ENCODE measurements at regions not wholly inside any gene's neighbourhood (a gene's known extent, or its start where the extent isn't known, plus 50 kb on each side); places are given as distances from the start of the nearest gene placed in this dataset.
A peak's percentile ranks its signal among the peaks of the same experiment; 100 is the strongest.
"Not testable (repeated sequence)": the region's sequence is repeated elsewhere in the genome, so short reads cannot be mapped to it uniquely, and the experiment has no call there.

DNA sequence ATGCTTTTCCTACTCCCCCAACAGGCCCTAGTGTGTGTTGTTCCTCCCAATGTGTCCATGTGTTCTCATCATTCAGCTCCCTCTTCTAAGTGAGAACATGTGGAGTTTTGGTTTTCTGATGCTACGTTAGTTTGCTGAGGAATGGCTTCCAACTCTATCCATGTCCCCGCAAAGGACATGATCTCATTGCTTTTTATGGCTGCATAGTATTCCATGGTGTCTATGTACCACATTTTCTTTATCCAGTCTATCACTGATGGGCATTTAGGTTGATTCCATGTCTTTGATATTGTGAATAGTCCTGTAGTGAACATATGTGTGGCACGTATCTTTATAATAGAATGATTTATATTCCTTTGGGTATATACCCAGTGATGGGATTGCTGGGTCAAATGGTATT lies 72.5 kb upstream of the CCNY start:
- not testable (repeated sequence) for ATAC-seq (ENCODE audit: low FRiP score in 2 of 2); H3K36me3 ChIP-seq; DNase-seq; H3K27me3 ChIP-seq; H3K9me3 ChIP-seq; H3K27ac ChIP-seq; H3K4me3 ChIP-seq
- WGBS, 2 donors = 95 to 100% methylated on average over 3 of the region's 3 CpGs
- H3K4me1 ChIP-seq = peaks cover 0 to 11% (median 2%) of the 10 kb centered on the region in 4 donors

DNA sequence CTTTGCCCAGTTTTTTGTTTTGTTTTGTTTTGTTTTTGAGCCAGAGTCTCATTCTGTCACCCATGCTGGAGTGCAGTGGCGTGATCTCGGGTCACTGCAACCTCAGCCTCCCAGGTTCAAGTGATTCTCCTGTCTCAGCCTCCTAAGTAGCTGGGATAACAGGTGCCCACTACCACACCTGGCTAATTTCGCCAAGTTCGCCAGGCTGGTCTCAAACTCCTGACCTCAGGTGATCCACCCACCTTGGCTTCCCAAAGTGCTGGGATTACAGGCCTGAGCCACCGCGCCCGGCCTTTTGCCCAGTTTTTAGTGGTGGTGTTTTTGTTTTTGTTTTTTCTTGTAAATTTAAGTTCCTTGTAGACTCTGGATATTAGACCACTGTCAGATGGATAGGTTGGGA lies 71.7 kb upstream of the CCNY start:
- not testable (repeated sequence) for DNase-seq; H3K27ac ChIP-seq; H3K4me3 ChIP-seq; ATAC-seq (ENCODE audit: low FRiP score in 2 of 2); H3K36me3 ChIP-seq; H3K9me3 ChIP-seq; H3K27me3 ChIP-seq
- WGBS, 2 donors = 96 to 98% methylated on average over 7 of the region's 7 CpGs
- H3K4me1 ChIP-seq = peaks cover 0 to 11% (median 2%) of the 10 kb centered on the region in 4 donors

DNA sequence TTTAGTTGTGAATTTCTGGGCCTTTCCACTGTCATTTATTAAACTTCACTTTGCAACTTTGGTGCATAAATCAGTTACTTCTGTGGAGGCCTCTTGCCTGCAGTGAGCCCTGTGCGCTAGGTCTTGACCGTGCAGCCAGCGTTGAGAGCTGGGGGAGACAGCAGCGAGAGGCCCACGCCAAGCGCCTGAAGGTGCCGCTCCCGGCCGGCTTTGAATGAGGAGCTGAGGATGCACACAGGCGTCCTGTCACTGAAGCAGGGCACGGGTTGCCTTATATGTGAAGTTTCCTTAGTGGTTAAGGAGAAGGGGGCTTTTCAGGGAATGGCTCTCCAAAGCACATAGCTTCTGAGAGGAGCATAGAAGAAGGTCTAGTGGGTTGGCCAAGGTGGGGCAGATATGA lies 70.9 kb upstream of the CCNY start:
- TF ChIP-seq POLR2AphosphoS5 (IDR thresholded peaks at IDR 0.05) (no peak), POLR2A (IDR thresholded peaks at IDR 0.05) (no peak), EP300 (IDR thresholded peaks at IDR 0.05) (no peak)
- TF ChIP-seq, protein P1, sequence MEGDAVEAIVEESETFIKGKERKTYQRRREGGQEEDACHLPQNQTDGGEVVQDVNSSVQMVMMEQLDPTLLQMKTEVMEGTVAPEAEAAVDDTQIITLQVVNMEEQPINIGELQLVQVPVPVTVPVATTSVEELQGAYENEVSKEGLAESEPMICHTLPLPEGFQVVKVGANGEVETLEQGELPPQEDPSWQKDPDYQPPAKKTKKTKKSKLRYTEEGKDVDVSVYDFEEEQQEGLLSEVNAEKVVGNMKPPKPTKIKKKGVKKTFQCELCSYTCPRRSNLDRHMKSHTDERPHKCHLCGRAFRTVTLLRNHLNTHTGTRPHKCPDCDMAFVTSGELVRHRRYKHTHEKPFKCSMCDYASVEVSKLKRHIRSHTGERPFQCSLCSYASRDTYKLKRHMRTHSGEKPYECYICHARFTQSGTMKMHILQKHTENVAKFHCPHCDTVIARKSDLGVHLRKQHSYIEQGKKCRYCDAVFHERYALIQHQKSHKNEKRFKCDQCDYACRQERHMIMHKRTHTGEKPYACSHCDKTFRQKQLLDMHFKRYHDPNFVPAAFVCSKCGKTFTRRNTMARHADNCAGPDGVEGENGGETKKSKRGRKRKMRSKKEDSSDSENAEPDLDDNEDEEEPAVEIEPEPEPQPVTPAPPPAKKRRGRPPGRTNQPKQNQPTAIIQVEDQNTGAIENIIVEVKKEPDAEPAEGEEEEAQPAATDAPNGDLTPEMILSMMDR (IDR thresholded peaks at IDR 0.05) = no peak
- no peak for ATAC-seq (ENCODE audit: low FRiP score in 2 of 2)
- Histone ChIP-seq H3K4me1 (peaks cover 0 to 11% (median 2%) of the 10 kb centered on the region in 4 donors), H3K27ac (no peak overlapping the region), H3K36me3 (no peaks in the 10 kb centered on the region), H3K9me3 (no peaks in the 10 kb centered on the region), H3K4me3 (no peak overlapping the region), H3K27me3 (no peaks in the 10 kb centered on the region)
- WGBS, 2 donors = 80 to 93% methylated on average over 11 of the region's 11 CpGs
- DNase-seq = peak in 1 of 2 donors; percentile 56

- ATAC-seq (ENCODE audit: low FRiP score in 2 of 2) (no peak), DNase-seq (no peak)
- H3K27ac ChIP-seq = peak overlapping the region in 2 of 4 donors; percentile 16 to 44
- H3K27me3 ChIP-seq = no peaks in the 10 kb centered on the region
- 83 to 89% methylated on average over 1 to 3 of the region's 3 CpGs for WGBS, 2 donors
- no peaks in the 10 kb centered on the region for H3K9me3 ChIP-seq
- H3K36me3 ChIP-seq = no peaks in the 10 kb centered on the region
- TF ChIP-seq POLR2A (IDR thresholded peaks at IDR 0.05) = no peak
- H3K4me1 ChIP-seq = peaks cover 0 to 11% (median 2%) of the 10 kb centered on the region in 4 donors
- H3K4me3 ChIP-seq = no peak overlapping the region
These were observed 68.0 kb upstream of the CCNY start for GRCh38 chr10:35268323-35268722.

- TF ChIP-seq POLR2AphosphoS5 (IDR thresholded peaks at IDR 0.05) = no peak
- no peak for TF ChIP-seq EP300 (IDR thresholded peaks at IDR 0.05)
- TF ChIP-seq POLR2A (IDR thresholded peaks at IDR 0.05) = no peak
- TF ChIP-seq, protein P1 (IDR thresholded peaks at IDR 0.05) = no peak
- Histone ChIP-seq H3K4me3 (no peak overlapping the region), H3K27me3 (no peaks in the 10 kb centered on the region), H3K4me1 (peaks cover 0 to 11% (median 2%) of the 10 kb centered on the region in 4 donors), H3K36me3 (no peaks in the 10 kb centered on the region), H3K9me3 (no peaks in the 10 kb centered on the region), H3K27ac (no peak overlapping the region)
- 73 to 82% methylated on average over 3 to 4 of the region's 4 CpGs for WGBS, 2 donors
- ATAC-seq (ENCODE audit: low FRiP score in 2 of 2) = peak in 1 of 2 donors; percentile 48
- DNase-seq = peak in 1 of 2 donors; percentile 22
These were observed 67.5 kb upstream of the CCNY start for GRCh38 chr10:35268791-35269257.

- Histone ChIP-seq H3K36me3 (no peaks in the 10 kb centered on the region), H3K9me3 (no peaks in the 10 kb centered on the region), H3K4me1 (peaks cover 0 to 11% (median 2%) of the 10 kb centered on the region in 4 donors), H3K4me3 (no peak overlapping the region), H3K27ac (no peak overlapping the region), H3K27me3 (no peaks in the 10 kb centered on the region)
- TF ChIP-seq POLR2AphosphoS5 (IDR thresholded peaks at IDR 0.05) (no peak), EP300 (IDR thresholded peaks at IDR 0.05) (no peak), POLR2A (IDR thresholded peaks at IDR 0.05) (no peak)
- TF ChIP-seq, protein P1 (IDR thresholded peaks at IDR 0.05) = no peak
- 72 to 94% methylated on average over 1 of the region's 1 CpG for whole genome bisulfite sequencing, 2 donors
- no peak for ATAC-seq (ENCODE audit: low FRiP score in 2 of 2)
- DNase-seq = no peak
These were observed 66.2 kb upstream of the CCNY start for GRCh38 chr10:35270100-35270499.

All from upper lobe of left lung (tissue), 6 donors.